ENCODE measurements at regions not wholly inside any gene's neighbourhood (a gene's known extent, or its start where the extent isn't known, plus 50 kb on each side); places are given as distances from the start of the nearest gene placed in this dataset.

GRCh38 chr5:101585366-101585765, 682.3 kb upstream of the ST8SIA4 start:
- Mint-ChIP-seq H3K9me3 (ENCODE audit: unreplicated experiment) (peaks cover 10% of the 10 kb centered on the region), H3K4me1 (ENCODE audit: unreplicated experiment) (no peaks in the 10 kb centered on the region), H3K4me3 (ENCODE audit: unreplicated experiment) (no peak overlapping the region), H3K36me3 (ENCODE audit: unreplicated experiment) (no peaks in the 10 kb centered on the region), H3K27me3 (ENCODE audit: unreplicated experiment) (no peaks in the 10 kb centered on the region), H3K27ac (ENCODE audit: unreplicated experiment) (no peak overlapping the region)
- no peak for TF ChIP-seq CTCF (IDR thresholded peaks at IDR 0.05)
- DNase-seq (ENCODE audit: extremely low spot score, unreplicated experiment), result no peak

GRCh38 chr5:101580591-101580990, 677.5 kb upstream of the ST8SIA4 start:
- peaks cover 3% of the 10 kb centered on the region for H3K9me3 Mint-ChIP-seq (ENCODE audit: unreplicated experiment)
- H3K36me3 Mint-ChIP-seq (ENCODE audit: unreplicated experiment), result no peaks in the 10 kb centered on the region
- no peak for TF ChIP-seq CTCF (IDR thresholded peaks at IDR 0.05)
- H3K27ac Mint-ChIP-seq (ENCODE audit: unreplicated experiment), result no peak overlapping the region
- no peaks in the 10 kb centered on the region for H3K27me3 Mint-ChIP-seq (ENCODE audit: unreplicated experiment)
- no peak for DNase-seq (ENCODE audit: extremely low spot score, unreplicated experiment)
- H3K4me3 Mint-ChIP-seq (ENCODE audit: unreplicated experiment), result no peak overlapping the region
- no peaks in the 10 kb centered on the region for H3K4me1 Mint-ChIP-seq (ENCODE audit: unreplicated experiment)

GRCh38 chr5:101574017-101574416, 670.9 kb upstream of the ST8SIA4 start:
- H3K36me3 Mint-ChIP-seq (ENCODE audit: unreplicated experiment), result no peaks in the 10 kb centered on the region
- H3K9me3 Mint-ChIP-seq (ENCODE audit: unreplicated experiment), result no peaks in the 10 kb centered on the region
- H3K4me3 Mint-ChIP-seq (ENCODE audit: unreplicated experiment), result no peak overlapping the region
- H3K4me1 Mint-ChIP-seq (ENCODE audit: unreplicated experiment), result no peaks in the 10 kb centered on the region
- TF ChIP-seq CTCF (IDR thresholded peaks at IDR 0.05), result no peak
- no peak for DNase-seq (ENCODE audit: extremely low spot score, unreplicated experiment)
- H3K27me3 Mint-ChIP-seq (ENCODE audit: unreplicated experiment), result no peaks in the 10 kb centered on the region
- H3K27ac Mint-ChIP-seq (ENCODE audit: unreplicated experiment), result no peak overlapping the region

- no peaks in the 10 kb centered on the region for H3K4me1 Mint-ChIP-seq (ENCODE audit: unreplicated experiment)
- no peaks in the 10 kb centered on the region for H3K27me3 Mint-ChIP-seq (ENCODE audit: unreplicated experiment)
- H3K4me3 Mint-ChIP-seq (ENCODE audit: unreplicated experiment), result no peak overlapping the region
- TF ChIP-seq CTCF (IDR thresholded peaks at IDR 0.05), result no peak
- H3K9me3 Mint-ChIP-seq (ENCODE audit: unreplicated experiment), result peaks cover 18% of the 10 kb centered on the region
- DNase-seq (ENCODE audit: extremely low spot score, unreplicated experiment), result no peak
- no peaks in the 10 kb centered on the region for H3K36me3 Mint-ChIP-seq (ENCODE audit: unreplicated experiment)
- H3K27ac Mint-ChIP-seq (ENCODE audit: unreplicated experiment), result no peak overlapping the region
Measured at GRCh38 chr5:101561018-101561417, 657.9 kb upstream of the ST8SIA4 start.

- no peak for DNase-seq (ENCODE audit: extremely low spot score, unreplicated experiment)
- no peak overlapping the region for H3K4me3 Mint-ChIP-seq (ENCODE audit: unreplicated experiment)
Measured at GRCh38 chr5:101543780-101544179, 640.7 kb upstream of the ST8SIA4 start.

More at GRCh38 chr5:101543780-101544179, 640.7 kb upstream of the ST8SIA4 start:
- Mint-ChIP-seq H3K27ac (ENCODE audit: unreplicated experiment) (no peak overlapping the region), H3K36me3 (ENCODE audit: unreplicated experiment) (no peaks in the 10 kb centered on the region), H3K27me3 (ENCODE audit: unreplicated experiment) (no peaks in the 10 kb centered on the region), H3K4me1 (ENCODE audit: unreplicated experiment) (no peaks in the 10 kb centered on the region), H3K9me3 (ENCODE audit: unreplicated experiment) (no peaks in the 10 kb centered on the region)
- no peak for TF ChIP-seq CTCF (IDR thresholded peaks at IDR 0.05)

All from osteocyte (in vitro differentiated cells).